Endothelial cell of umbilical vein (primary cell): ENCODE measurements at regions not wholly inside any gene's neighbourhood (a gene's known extent, or its start where the extent isn't known, plus 50 kb on each side); places are given as distances from the start of the nearest gene placed in this dataset.

Experiments used
- BruUV-seq: library from RNA; stranded (reverse); fragments of 400-500 nt; replicated peaks from 2 replicates; lab custom pipeline; 2021; lab: Mats Ljungman, UMichigan
- CTCF ChIA-PET: fragments of 300-600, 350-600 bp; sonication (Branson Sonifier 250); formaldehyde crosslinking; loops from one replicate; lab custom pipeline; 2021; ENCODE audit warnings: antibody characterized with exemption, inconsistent platforms; lab: Charles Lee
- POLR2A ChIA-PET: fragments of 300-600, 350-600 bp; sonication (Branson Sonifier 250); formaldehyde crosslinking; loops from one replicate; lab custom pipeline; 2021; ENCODE audit warnings: antibody characterized with exemption, inconsistent platforms; lab: Charles Lee
- DNase-seq: peaks from one replicate; pipeline ENCODE4 v3.0.0-alpha.2; 2011; ENCODE audit warnings: low read depth, low spot score
- FAIRE-seq: peaks from 2 replicates; lab custom pipeline; 2011; peaks lifted over from hg19 to GRCh38; lab: Jason Lieb, UNC
- H2AFZ ChIP-seq: 2 replicates; pipeline ENCODE4 v1.6.0; 2012; ENCODE audit warnings: low read depth, low read length, control low read depth, inconsistent platforms
- H3K27ac ChIP-seq: 2 replicates; pipeline ENCODE4 v1.5.1; 2011; ENCODE audit warnings: low read depth, mild to moderate bottlenecking, control low read depth, low read length, moderate library complexity; ENCODE audit not compliant: insufficient read depth
- H3K27me3 ChIP-seq, 2 experiments: 2 replicates each; pipeline versions ENCODE4 v1.6.0 to v1.6.1; 2011; ENCODE audit warnings: low read length in 2 of 2, mixed read lengths in 1 of 2; ENCODE audit not compliant: control insufficient read depth in 2 of 2, insufficient read depth in 2 of 2
- H3K36me3 ChIP-seq, 2 experiments: 2 replicates in 1 of 2; 3 replicates in 1 of 2; pipeline ENCODE4 v1.5.1; 2011; ENCODE audit warnings: low read length in 2 of 2, mild to moderate bottlenecking in 1 of 2, moderate library complexity in 1 of 2; ENCODE audit not compliant: control insufficient read depth in 2 of 2, insufficient read depth in 2 of 2; ENCODE audit errors: extremely low read depth in 1 of 2
- H3K4me1 ChIP-seq: 3 replicates; pipeline ENCODE4 v1.5.1; 2011; ENCODE audit warnings: mild to moderate bottlenecking, low read length; ENCODE audit not compliant: control insufficient read depth, insufficient read depth; ENCODE audit errors: extremely low read depth
- H3K4me2 ChIP-seq: 2 replicates; pipeline ENCODE4 v1.6.1; 2011; ENCODE audit warnings: low read length, control low read depth, mixed read lengths; ENCODE audit not compliant: insufficient read depth
- H3K4me3 ChIP-seq, 3 experiments: fragments of 200-600 bp in 1 of 3; sonication (generic), shearing (Covaris generic) in 1 of 3; replicated peaks in 1 of 3; 2 replicates each; pipeline ENCODE4 v1.5.1; 2011 to 2016; ENCODE audit warnings: control low read depth in 3 of 3, low read length in 3 of 3, mild to moderate bottlenecking in 2 of 3, inconsistent platforms in 1 of 3, low read depth in 1 of 3, moderate library complexity in 1 of 3; ENCODE audit not compliant: insufficient read depth in 1 of 3
- H3K79me2 ChIP-seq: 2 replicates; pipeline ENCODE4 v1.6.0; 2012; ENCODE audit warnings: low read length, inconsistent platforms; ENCODE audit not compliant: control insufficient read depth, insufficient read depth
- H3K9ac ChIP-seq: replicated peaks from 2 replicates; pipeline ENCODE3; 2011; ENCODE audit warnings: low read length, control low read depth; ENCODE audit not compliant: insufficient read depth; ENCODE audit errors: extremely low read depth
- H3K9me1 ChIP-seq: replicated peaks from 3 replicates; pipeline ENCODE4 v1.6.0; 2011; ENCODE audit warnings: mild to moderate bottlenecking, low read length; ENCODE audit not compliant: control insufficient read depth, insufficient read depth; ENCODE audit errors: extremely low read depth
- H3K9me3 ChIP-seq: replicated peaks from 2 replicates; pipeline ENCODE4 v1.5.1; 2012; ENCODE audit warnings: low read length, inconsistent platforms; ENCODE audit not compliant: control insufficient read depth, insufficient read depth
- H4K20me1 ChIP-seq: replicated peaks from 2 replicates; pipeline ENCODE3; 2011; ENCODE audit warnings: mild to moderate bottlenecking, low read length; ENCODE audit not compliant: control insufficient read depth, insufficient read depth; ENCODE audit errors: extremely low read depth
- EZH2 ChIP-seq: IDR thresholded peaks from 2 replicates; pipeline ENCODE4 v1.6.1; 2012; ENCODE audit warnings: borderline replicate concordance, low read depth, mild to moderate bottlenecking, moderate library complexity, low read length, inconsistent platforms; ENCODE audit not compliant: severe bottlenecking
- FOS ChIP-seq: IDR thresholded peaks from 2 replicates; pipeline ENCODE4 v1.6.1; 2011; ENCODE audit warnings: mild to moderate bottlenecking, low read length, moderate library complexity, borderline replicate concordance; ENCODE audit not compliant: insufficient read depth
- GATA2 ChIP-seq: IDR thresholded peaks from 2 replicates; pipeline ENCODE4 v1.7.0; 2011; ENCODE audit warnings: low read depth, mild to moderate bottlenecking, moderate library complexity, mixed read lengths, low read length; ENCODE audit not compliant: insufficient read length, insufficient read depth
- JUN ChIP-seq: IDR thresholded peaks from 2 replicates; pipeline ENCODE4 v1.6.1; 2011; ENCODE audit warnings: borderline replicate concordance, low read depth; ENCODE audit not compliant: insufficient read length, insufficient read depth
- MYC ChIP-seq: IDR thresholded peaks from one replicate; pipeline ENCODE4 v1.6.1; 2011; ENCODE audit warnings: mild to moderate bottlenecking, low read depth, low read length
- POLR2A ChIP-seq: IDR thresholded peaks from 2 replicates; pipeline ENCODE4 v1.6.1; 2012; ENCODE audit warnings: low read depth, mild to moderate bottlenecking, control low read depth, low read length
- POLR2AphosphoS5 ChIP-seq: IDR thresholded peaks from 2 replicates; pipeline ENCODE4 v1.6.1; 2012; ENCODE audit warnings: low read depth, mild to moderate bottlenecking, control low read depth, low read length, moderate library complexity; ENCODE audit not compliant: insufficient read depth
- dilution Hi-C: fragments of 300-500 bp; cut with MboI; formaldehyde crosslinking; loops from one replicate; pipeline ENCODE4 v1.15.0; 2019; ENCODE audit warnings: low sequenced_read_pairs; ENCODE audit not compliant: extremely low pct_ligation_motif_present
- intact Hi-C: fragments of 100-400 bp; cut with micrococcal nuclease; formaldehyde crosslinking; loops from one replicate; pipeline ENCODE4 v1.10.0; 2022
- TF ChIP-seq, protein P1 (sequence below): IDR thresholded peaks from 2 replicates; pipeline ENCODE4 v1.6.1; 2011; ENCODE audit not compliant: insufficient read depth, insufficient read length
- TF ChIP-seq, protein P2 (sequence below), 2 donors: IDR thresholded peaks; 1 replicate in 1 of 2; 2 replicates in 1 of 2; pipeline ENCODE4 v1.5.1; 2011; ENCODE audit warnings: low read length in 2 of 2, mild to moderate bottlenecking in 2 of 2, moderate library complexity in 2 of 2, control low read depth in 1 of 2, inconsistent platforms in 1 of 2, low read depth in 1 of 2; ENCODE audit not compliant: insufficient read depth in 1 of 2; ENCODE audit errors: extremely low read depth in 1 of 2

DNA sequence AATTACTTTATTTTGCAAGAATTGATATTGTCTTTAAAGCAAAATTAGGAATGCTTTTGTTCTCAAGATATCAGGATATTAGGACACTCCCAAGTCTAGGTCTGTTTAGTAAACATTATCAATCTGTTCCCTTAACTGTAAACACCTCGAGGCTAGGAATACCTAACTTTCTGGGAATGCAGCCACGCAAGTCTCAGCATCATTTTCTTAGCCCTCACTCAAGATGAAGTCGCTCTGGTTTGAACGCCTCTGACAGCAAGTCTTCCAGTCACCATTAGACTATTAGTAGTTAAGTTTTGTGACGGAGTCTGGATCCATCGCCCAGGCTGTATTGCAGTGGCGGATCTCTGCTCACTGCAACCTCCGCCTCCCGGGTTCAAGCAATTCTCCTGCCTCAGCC is 128.0 kb upstream of the MYO3A start:
- BruUV-seq: no TSS peak

More for the DNA sequence above, 128.0 kb upstream of the MYO3A start:
- Histone ChIP-seq H3K4me1 (no peaks in the 10 kb centered on the region), H3K9ac (no peak overlapping the region), H3K27me3 (no peaks in the 10 kb centered on the region), H3K4me3 (no peak overlapping the region), H3K9me1 (no peaks in the 10 kb centered on the region), H2AFZ (no peak overlapping the region), H3K9me3 (no peaks in the 10 kb centered on the region), H3K4me2 (no peak overlapping the region), H3K79me2 (no peaks in the 10 kb centered on the region), H4K20me1 (no peaks in the 10 kb centered on the region), H3K36me3 (no peaks in the 10 kb centered on the region), H3K27ac (no peak overlapping the region)
- intact Hi-C loops: no loop called here
- POLR2A ChIA-PET: no interaction called here
- CTCF ChIA-PET: no interaction called here
- FAIRE-seq: no peak
- DNase-seq: no peak
- TF ChIP-seq MYC (no peak), JUN (no peak), EZH2 (no peak), GATA2 (no peak), POLR2A (no peak), FOS (no peak), POLR2AphosphoS5 (no peak)
- TF ChIP-seq, protein P1, sequence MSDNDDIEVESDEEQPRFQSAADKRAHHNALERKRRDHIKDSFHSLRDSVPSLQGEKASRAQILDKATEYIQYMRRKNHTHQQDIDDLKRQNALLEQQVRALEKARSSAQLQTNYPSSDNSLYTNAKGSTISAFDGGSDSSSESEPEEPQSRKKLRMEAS: no peak
- TF ChIP-seq, protein P2, sequence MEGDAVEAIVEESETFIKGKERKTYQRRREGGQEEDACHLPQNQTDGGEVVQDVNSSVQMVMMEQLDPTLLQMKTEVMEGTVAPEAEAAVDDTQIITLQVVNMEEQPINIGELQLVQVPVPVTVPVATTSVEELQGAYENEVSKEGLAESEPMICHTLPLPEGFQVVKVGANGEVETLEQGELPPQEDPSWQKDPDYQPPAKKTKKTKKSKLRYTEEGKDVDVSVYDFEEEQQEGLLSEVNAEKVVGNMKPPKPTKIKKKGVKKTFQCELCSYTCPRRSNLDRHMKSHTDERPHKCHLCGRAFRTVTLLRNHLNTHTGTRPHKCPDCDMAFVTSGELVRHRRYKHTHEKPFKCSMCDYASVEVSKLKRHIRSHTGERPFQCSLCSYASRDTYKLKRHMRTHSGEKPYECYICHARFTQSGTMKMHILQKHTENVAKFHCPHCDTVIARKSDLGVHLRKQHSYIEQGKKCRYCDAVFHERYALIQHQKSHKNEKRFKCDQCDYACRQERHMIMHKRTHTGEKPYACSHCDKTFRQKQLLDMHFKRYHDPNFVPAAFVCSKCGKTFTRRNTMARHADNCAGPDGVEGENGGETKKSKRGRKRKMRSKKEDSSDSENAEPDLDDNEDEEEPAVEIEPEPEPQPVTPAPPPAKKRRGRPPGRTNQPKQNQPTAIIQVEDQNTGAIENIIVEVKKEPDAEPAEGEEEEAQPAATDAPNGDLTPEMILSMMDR (IDR thresholded peaks at IDR 0.05; ENCODE audit: extremely low read depth in 1 of 2, insufficient read depth in 1 of 2, low read depth in 1 of 2, low read length in 2 of 2): no peak
- dilution Hi-C loops: no loop called here
